ENCODE measurements at regions not wholly inside any gene's neighbourhood (a gene's known extent, or its start where the extent isn't known, plus 50 kb on each side); places are given as distances from the start of the nearest gene placed in this dataset.

- TF ChIP-seq CTCF (IDR thresholded peaks at IDR 0.05; ENCODE audit: low read length) = no peak
- no peak for TF ChIP-seq EZH2 (IDR thresholded peaks at IDR 0.05; ENCODE audit: borderline replicate concordance, low read length)
Observed at GRCh38 chr11:45048870-45049691, 97.4 kb upstream of the PRDM11 start.
